HG03039 (cell line): ENCODE measurements at regions not wholly inside any gene's neighbourhood (a gene's known extent, or its start where the extent isn't known, plus 50 kb on each side); places are given as distances from the start of the nearest gene placed in this dataset.

ENCODE experiments used
- ATAC-seq: cut with Tn5 transposase; IDR thresholded peaks from one replicate; pipeline ENCODE4 v1.9.1; 2021; ENCODE audit warnings: mild to moderate bottlenecking, moderate library complexity; ENCODE audit not compliant: unreplicated experiment

- no peak for ATAC-seq
Measured at GRCh38 chr20:6831461-6831860, 64.0 kb downstream of the BMP2 start.

- no peak for ATAC-seq
Measured at GRCh38 chr20:6832811-6833210, 65.3 kb downstream of the BMP2 start.

- no peak for ATAC-seq
Measured at GRCh38 chr20:6835609-6836008, 68.1 kb downstream of the BMP2 start.

DNA sequence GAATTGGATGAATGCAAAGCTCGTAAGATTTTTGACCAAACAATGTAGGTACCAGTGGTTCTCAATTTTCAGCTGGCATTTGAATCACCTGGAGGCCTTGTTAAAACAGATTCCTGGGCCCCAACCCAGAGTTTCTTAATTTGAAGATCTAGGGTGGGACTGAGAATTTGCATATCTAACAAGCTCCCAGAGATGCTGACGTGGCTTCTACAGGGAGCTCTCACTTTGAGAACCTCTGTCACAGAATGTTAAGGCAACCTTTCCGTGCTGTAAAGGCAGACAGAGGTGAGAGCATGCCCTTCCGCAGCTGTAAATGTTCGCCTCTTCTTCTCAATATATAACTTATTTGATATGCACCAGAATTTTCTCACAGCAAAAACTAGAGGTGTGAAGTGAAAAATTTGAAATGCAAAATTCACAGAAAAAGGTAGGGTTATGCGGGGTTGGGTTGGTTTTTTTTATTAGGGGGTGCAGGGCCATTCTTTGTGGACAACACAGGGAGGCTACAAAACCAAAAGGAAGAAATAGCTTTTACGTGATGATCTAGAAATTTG, 69.4 kb downstream of the BMP2 start:
- ATAC-seq: no peak

DNA sequence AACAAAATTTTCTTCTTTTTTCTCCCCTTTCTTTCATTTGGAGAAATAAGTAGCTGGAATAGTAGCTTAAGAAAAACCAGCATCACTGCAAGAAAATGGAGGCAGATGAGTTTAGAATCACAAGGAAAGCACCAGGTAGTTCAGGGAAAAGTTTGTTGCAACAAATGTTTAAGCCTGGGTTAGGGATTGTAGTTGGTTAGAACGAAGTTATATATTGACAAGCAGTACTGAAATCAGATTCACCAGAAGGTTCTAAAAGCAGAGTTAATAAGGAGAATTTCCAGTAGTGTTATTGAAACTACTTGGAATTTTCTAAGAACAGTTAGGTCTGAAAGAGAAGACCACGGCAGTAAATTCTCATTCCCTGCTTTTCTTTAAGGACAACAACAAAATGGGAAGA, 70.2 kb downstream of the BMP2 start:
- no peak for ATAC-seq

GRCh38 chr20:6838181-6838826, 70.8 kb downstream of the BMP2 start:
- ATAC-seq: no peak

DNA sequence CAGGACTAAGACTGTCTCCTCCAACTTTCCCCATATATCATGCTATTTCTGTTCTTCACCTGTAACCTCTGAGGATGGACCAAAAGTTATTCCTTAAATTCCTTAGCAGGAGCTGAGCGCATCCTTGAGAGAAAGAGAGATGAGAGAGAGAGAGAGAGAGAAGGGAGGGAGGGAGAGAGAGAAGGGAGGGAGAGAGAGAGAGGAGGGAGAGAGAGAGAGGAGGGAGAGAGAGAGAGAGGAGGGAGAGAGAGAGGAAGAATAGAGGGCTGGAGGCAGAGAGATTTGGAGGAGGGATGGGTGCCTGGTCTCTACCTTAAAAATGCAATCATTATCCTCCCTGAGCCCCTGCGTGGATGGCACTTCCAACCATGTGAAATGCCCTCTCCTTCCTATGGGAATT, 73.6 kb downstream of the BMP2 start:
- no peak for ATAC-seq

- no peak for ATAC-seq
Measured at GRCh38 chr20:6845141-6845540, 77.7 kb downstream of the BMP2 start.

GRCh38 chr20:6848041-6848440, 80.6 kb downstream of the BMP2 start:
- no peak for ATAC-seq

GRCh38 chr20:6848992-6849391, 81.5 kb downstream of the BMP2 start:
- no peak for ATAC-seq

GRCh38 chr20:6851136-6851535, 83.7 kb downstream of the BMP2 start:
- no peak for ATAC-seq

- ATAC-seq: no peak
Measured at GRCh38 chr20:6852478-6852877, 85.0 kb downstream of the BMP2 start.

DNA sequence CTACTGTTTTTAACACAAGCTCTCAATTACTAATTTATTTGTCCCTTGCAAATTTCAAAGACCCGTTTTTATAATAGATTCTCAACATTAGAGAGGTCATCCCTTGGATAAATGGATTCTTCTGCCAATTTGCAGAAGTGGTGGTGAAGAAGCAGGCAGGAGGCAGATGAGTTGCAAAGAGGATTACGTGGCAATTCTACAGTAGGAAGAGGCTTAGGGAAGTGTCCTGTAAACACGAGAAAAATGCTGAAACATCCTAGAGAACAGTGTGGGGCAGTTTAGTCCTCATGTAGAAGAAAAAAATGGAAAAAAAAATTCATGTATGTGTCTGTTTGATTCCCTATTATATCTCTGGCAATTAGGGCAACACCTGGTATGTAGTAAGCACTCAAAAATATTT, 87.6 kb downstream of the BMP2 start:
- no peak for ATAC-seq

GRCh38 chr20:6855796-6856195, 88.3 kb downstream of the BMP2 start:
- no peak for ATAC-seq

DNA sequence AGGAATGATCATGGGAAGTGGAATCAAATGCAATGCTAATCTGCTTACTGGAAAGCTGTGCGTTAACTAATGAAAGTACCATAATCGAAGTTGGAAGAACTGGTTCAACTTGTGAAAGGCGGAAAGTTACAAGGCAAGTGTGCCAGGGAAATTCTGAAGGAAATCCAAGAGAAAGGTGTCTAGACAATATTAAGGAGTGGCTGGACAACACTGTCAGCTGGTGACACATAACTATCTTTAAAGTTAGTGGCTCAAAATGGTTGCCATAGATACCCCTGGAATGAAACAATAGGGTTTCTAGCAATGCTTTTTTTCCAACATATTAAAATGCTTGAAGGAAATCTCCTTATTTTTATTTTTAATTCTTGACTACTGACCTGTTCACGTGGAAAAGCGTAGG, 90.4 kb downstream of the BMP2 start:
- ATAC-seq: no peak

DNA sequence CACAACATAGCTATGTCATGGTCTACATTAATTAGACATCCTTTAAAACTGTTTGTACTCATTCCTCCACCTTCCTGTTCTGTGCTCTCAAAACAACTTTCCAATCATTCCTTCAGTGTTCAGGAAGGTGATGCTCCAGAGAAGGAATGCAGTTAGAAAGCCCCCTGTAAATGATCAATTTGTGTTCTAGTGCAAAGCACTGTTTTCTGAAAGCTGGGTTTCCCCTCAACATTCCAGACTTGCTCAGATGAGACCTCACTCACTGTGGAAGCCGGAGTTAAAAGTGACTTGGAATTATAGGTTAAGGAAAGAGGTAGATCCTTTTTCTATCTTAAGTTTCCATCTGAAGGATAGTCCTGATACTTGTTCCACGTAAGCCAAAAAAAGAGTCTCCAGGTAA, 95.9 kb downstream of the BMP2 start:
- ATAC-seq: no peak

DNA sequence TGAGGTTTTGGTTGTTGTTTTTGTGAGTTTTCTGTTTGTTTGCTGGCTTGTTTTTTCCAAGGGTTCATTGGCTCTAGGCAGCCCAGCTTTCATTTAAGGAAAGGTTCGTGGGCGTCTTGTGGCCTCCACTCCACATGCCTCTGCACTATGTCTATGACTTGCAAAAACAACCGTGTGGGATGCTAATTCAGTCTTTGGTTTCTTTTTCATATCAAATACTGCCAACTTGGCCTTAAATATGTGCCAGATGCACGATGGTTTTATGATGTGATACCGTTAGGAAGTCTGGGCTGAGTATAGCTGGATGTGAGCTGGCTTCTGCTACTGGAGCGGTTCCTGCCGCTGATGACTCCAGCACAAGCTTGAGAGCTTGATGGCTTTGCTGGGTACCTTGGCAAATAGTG, 96.3 kb downstream of the BMP2 start:
- ATAC-seq: no peak

DNA sequence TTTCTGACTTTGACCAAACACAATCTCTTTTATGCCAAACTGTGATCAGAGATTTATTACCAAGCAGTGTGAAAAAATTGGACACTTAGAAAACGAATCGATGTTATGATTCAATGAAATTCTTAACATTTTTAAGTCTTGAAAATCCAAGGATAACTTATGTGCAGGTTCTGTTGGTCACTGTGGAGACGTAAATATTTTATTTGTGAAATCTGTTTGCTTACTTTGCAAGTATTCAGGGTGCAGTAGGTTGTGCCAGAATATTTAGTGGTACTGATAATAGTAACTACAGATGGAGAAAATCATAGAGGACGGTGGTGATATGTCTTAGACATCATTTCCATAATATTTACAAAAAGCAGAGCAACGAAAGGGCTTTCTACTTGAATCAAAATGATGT, 97.3 kb downstream of the BMP2 start:
- ATAC-seq: no peak

DNA sequence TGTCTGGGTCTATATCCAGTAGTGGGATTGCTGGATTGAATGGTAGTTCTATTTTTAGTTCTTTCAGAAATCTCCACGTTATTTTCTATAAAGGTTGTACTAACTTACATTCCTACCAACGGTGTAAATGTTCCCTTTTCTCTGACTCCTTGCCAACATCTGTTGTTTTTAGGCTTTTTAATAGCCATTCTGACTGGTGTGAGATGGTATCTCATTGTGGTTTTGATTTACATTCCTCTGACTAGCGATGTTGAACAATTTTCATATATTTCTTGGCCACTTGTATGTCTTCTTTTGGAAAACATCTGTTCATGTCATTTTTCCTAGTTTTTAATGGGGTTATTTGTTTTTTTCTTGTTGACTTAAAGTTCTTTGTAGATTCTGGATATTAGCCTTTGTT, 99.3 kb downstream of the BMP2 start:
- ATAC-seq: no peak

GRCh38 chr20:6868861-6869260, 101.4 kb downstream of the BMP2 start:
- no peak for ATAC-seq

DNA sequence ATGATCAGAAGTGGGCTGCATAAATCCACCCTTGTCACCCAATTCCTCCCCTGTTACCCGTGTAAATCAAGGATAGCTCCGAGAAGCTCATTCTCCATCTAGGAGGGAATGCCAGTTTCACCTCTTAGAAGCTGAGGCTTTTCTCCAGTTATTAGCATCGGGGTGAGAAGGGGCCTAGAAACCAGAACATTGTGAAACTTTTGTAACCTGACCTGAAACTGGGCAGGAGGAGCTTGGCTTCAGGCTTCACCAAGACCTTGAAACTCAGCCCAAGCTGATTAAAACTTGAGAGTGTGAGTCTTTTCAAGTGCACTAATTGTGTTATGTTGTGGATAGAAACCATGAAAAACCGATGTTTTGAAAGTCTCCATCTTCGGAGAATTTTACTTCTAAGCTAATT, 103.1 kb downstream of the BMP2 start:
- no peak for ATAC-seq

GRCh38 chr20:6877633-6878032, 110.1 kb downstream of the BMP2 start:
- ATAC-seq: no peak
